Adrenal gland (tissue), 5 donors: ENCODE measurements at regions not wholly inside any gene's neighbourhood (a gene's known extent, or its start where the extent isn't known, plus 50 kb on each side); places are given as distances from the start of the nearest gene placed in this dataset.

Experiments
- POLR2A ChIP-seq, 2 donors: fragments of 450-650 bp; IDR thresholded peaks; one replicate each; pipeline ENCODE4 v1.6.1; 2017; ENCODE audit warnings: antibody characterized with exemption in 2 of 2, mild to moderate bottlenecking in 2 of 2, moderate library complexity in 1 of 2
- TF ChIP-seq, protein P1 (sequence below), 6 experiments: fragments of 450-650 bp in 4 of 6; fragments of 200-600 bp in 2 of 6; sonication (generic) in 1 of 6; IDR thresholded peaks; 1 replicate in 5 of 6; 2 replicates in 1 of 6; pipeline versions ENCODE4 v1.5.1 to v1.8.0; 2016 to 2021; ENCODE audit warnings: antibody characterized with exemption in 6 of 6, mild to moderate bottlenecking in 2 of 6, moderate library complexity in 1 of 6
- donor health status: DM: no; HTN: no; CAD: no.

GRCh38 chr13:108069521-108070210, 145.7 kb downstream of the LIG4 start:
- TF ChIP-seq, protein P1, sequence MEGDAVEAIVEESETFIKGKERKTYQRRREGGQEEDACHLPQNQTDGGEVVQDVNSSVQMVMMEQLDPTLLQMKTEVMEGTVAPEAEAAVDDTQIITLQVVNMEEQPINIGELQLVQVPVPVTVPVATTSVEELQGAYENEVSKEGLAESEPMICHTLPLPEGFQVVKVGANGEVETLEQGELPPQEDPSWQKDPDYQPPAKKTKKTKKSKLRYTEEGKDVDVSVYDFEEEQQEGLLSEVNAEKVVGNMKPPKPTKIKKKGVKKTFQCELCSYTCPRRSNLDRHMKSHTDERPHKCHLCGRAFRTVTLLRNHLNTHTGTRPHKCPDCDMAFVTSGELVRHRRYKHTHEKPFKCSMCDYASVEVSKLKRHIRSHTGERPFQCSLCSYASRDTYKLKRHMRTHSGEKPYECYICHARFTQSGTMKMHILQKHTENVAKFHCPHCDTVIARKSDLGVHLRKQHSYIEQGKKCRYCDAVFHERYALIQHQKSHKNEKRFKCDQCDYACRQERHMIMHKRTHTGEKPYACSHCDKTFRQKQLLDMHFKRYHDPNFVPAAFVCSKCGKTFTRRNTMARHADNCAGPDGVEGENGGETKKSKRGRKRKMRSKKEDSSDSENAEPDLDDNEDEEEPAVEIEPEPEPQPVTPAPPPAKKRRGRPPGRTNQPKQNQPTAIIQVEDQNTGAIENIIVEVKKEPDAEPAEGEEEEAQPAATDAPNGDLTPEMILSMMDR (IDR thresholded peaks at IDR 0.05) = no peak
- TF ChIP-seq POLR2A (IDR thresholded peaks at IDR 0.05) = no peak
